Heart left ventricle (tissue), 16 donors: ENCODE measurements at regions not wholly inside any gene's neighbourhood (a gene's known extent, or its start where the extent isn't known, plus 50 kb on each side); places are given as distances from the start of the nearest gene placed in this dataset.

Experiments used
- ATAC-seq, 4 donors: fragments of 200-7000 bp; cut with Tn5 transposase; one replicate each; pipeline ENCODE4 v1.9.1; 2020 to 2022; ENCODE audit warnings: moderate library complexity in 4 of 4, mild to moderate bottlenecking in 3 of 4, moderate number of reproducible peaks in 1 of 4
- DNase-seq, 5 donors: peaks; one replicate each; pipeline ENCODE4 v3.0.0-alpha.2; 2020
- H3K27ac ChIP-seq, 12 donors: fragments of 200-600 bp; sonication (generic) in 4 of 12; one replicate each; pipeline versions ENCODE4 v1.5.0 to v1.8.0; 2016 to 2022; ENCODE audit warnings: mild to moderate bottlenecking in 2 of 12
- H3K27me3 ChIP-seq, 9 donors: fragments of 200-600 bp; sonication (generic) in 2 of 9; one replicate each; pipeline versions ENCODE4 v1.5.1 to v1.8.0; 2016 to 2022; ENCODE audit warnings: mild to moderate bottlenecking in 3 of 9
- H3K36me3 ChIP-seq, 9 donors: fragments of 200-600 bp; sonication (generic) in 2 of 9; one replicate each; pipeline versions ENCODE4 v1.5.0 to v1.8.0; 2018 to 2022; ENCODE audit warnings: mild to moderate bottlenecking in 2 of 9
- H3K4me1 ChIP-seq, 12 donors: fragments of 200-600 bp; sonication (generic) in 4 of 12; one replicate each; pipeline versions ENCODE4 v1.5.0 to v1.8.0; 2016 to 2022; ENCODE audit warnings: mild to moderate bottlenecking in 3 of 12
- H3K4me3 ChIP-seq, 12 donors: fragments of 200-600 bp; sonication (generic) in 4 of 12; one replicate each; pipeline versions ENCODE4 v1.5.0 to v1.8.0; 2017 to 2022; ENCODE audit warnings: mild to moderate bottlenecking in 9 of 12, moderate library complexity in 4 of 12
- H3K9me3 ChIP-seq, 12 donors: fragments of 200-600 bp; sonication (generic) in 4 of 12; one replicate each; pipeline versions ENCODE4 v1.5.0 to v1.8.0; 2016 to 2022; ENCODE audit warnings: mild to moderate bottlenecking in 1 of 12
- POLR2A ChIP-seq, 2 donors: fragments of 450-650 bp; IDR thresholded peaks; one replicate each; pipeline ENCODE4 v1.6.1; 2017; ENCODE audit warnings: antibody characterized with exemption in 2 of 2, mild to moderate bottlenecking in 2 of 2, moderate library complexity in 2 of 2
- WGBS, 4 donors: extraction: QIAGEN DNeasy Blood & Tissue Kit in 2 of 4; methylation state at CpG; one replicate each; pipeline versions ENCODE4 v1.1.5 to v1.1.7; 2013 to 2018; 5-methylcytosine and 5-hydroxymethylcytosine counted together
- intact Hi-C, 10 donors: fragments of 100-400 bp; cut with DNase I; formaldehyde crosslinking; loops; one replicate each; pipeline versions ENCODE4 v1.11.1 to v1.14.2; 2022
- TF ChIP-seq, protein P1 (sequence below), 12 donors: fragments of 200-600 bp; sonication (generic) in 4 of 12; IDR thresholded peaks; one replicate each; pipeline versions ENCODE4 v1.5.0 to v1.8.0; 2018 to 2022; ENCODE audit warnings: antibody characterized with exemption in 12 of 12, mild to moderate bottlenecking in 5 of 12
- donor health status: ischemic (EF 13 %, LVEDD 7.1; RV severe dilation, severe dysfunction).
- donor health status: healthy with polysubstance abuse.
- donor health status: DM: no; HTN: yes; CAD: no.
- donor health status: DM: no; HTN: no; CAD: no.
- donor health status: ischemic (EF 25% LVEDD 6.9; RV normal size, moderate dysfunction).
- donor health status: ischemic (EF 25% LVEDD 5.7; RV mildly dilated, moderate dysfunction).
- donor health status: healthy.
- donor health status: DM: yes; HTN: yes; CAD: no.
- donor health status: ischemic (EF 35%, LVEDD 5.7; RV mildly dilated, moderate dysfunction).
- donor health status: nonischemic (EF 11% LVEDD 7.7; RV severe dilation, severe dysfunction).
- donor health status: DM: yes; HTN: yes; CAD: no.
- donor health status: PGD.
- donor health status: ischemic (EF 29% LVEDD 5.4; RV normal size, mild dysfunction).
- donor health status: nonischemic (EF 23%, LVEDD 6.1; RV moderate dilation, normal function).

DNA sequence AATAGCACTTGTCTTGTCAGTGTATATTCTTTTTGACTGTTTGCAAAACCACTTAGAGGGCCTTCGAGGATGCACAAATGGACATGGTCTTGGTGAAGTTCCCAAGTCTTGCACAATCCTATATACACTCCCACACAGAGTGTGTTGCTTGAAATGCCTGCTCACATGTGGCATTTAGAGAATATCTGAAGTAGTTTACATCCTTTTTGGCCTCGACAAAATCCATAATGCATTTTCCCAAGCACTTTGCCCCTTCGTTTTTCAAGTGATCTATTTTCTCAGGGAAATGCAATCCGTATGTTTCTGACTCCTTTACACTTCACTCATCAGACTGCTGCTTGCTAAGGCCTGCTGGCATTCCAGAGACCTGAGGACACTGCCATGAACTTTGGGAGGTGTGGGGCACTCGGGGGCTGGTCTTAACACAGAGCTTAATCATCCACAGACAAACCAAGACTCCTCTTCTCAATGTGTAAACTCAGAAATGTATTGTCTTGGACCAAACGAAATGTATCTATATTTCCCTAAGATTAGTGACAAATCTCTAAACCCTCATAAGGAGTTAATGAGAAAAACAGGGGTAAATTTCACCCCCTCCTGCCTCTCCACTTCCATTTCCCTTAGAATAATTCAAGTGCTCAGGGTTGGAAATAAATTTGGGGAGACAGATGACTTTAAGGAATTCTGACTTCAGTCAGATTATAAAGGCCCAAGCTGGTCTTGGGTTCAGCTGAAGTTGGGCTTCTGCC lies 219.3 kb upstream of the APCDD1 start:
- WGBS, 4 donors, result 64 to 79% (median 69%) methylated on average over 6 of the region's 6 CpGs
- H3K4me1 ChIP-seq, result peaks cover 0 to 20% (median 13%) of the 10 kb centered on the region in 12 donors
- intact Hi-C loops, result loop anchor here in 3 of 10 donors (10.0 kb wide), 3 partner anchors 60 to 280 kb away; no protein-coding TSS in a partner anchor
- no peaks in the 10 kb centered on the region for H3K36me3 ChIP-seq
- peak; percentile 33 to 75 (median 60) for ATAC-seq
- no peaks in the 10 kb centered on the region for H3K27me3 ChIP-seq
- no peak for DNase-seq
- H3K9me3 ChIP-seq, result peaks cover 0 to 5% (median 0%) of the 10 kb centered on the region in 12 donors
- no peak overlapping the region for H3K27ac ChIP-seq
- H3K4me3 ChIP-seq, result no peak overlapping the region
- TF ChIP-seq, protein P1, sequence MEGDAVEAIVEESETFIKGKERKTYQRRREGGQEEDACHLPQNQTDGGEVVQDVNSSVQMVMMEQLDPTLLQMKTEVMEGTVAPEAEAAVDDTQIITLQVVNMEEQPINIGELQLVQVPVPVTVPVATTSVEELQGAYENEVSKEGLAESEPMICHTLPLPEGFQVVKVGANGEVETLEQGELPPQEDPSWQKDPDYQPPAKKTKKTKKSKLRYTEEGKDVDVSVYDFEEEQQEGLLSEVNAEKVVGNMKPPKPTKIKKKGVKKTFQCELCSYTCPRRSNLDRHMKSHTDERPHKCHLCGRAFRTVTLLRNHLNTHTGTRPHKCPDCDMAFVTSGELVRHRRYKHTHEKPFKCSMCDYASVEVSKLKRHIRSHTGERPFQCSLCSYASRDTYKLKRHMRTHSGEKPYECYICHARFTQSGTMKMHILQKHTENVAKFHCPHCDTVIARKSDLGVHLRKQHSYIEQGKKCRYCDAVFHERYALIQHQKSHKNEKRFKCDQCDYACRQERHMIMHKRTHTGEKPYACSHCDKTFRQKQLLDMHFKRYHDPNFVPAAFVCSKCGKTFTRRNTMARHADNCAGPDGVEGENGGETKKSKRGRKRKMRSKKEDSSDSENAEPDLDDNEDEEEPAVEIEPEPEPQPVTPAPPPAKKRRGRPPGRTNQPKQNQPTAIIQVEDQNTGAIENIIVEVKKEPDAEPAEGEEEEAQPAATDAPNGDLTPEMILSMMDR (IDR thresholded peaks at IDR 0.05), result no peak
- no peak for TF ChIP-seq POLR2A (IDR thresholded peaks at IDR 0.05)

DNA sequence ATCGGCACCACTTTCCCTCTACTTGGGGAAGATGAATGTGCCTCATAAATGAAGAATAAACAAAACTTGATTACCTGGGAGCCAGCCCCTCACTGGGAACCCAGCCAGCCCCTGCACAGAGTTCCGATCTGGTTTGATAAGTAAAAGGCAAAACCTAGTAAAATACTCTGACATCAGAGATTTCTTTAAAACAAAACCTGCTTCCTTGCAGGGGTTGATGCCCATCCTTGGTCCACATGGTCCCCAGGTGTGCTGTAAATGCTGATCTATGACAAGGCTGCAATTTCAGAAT lies 218.8 kb upstream of the APCDD1 start:
- Histone ChIP-seq H3K4me3 (no peak overlapping the region), H3K9me3 (peaks cover 0 to under 1% (median 0%) of the 10 kb centered on the region in 12 donors), H3K4me1 (peaks cover 0 to 25% (median 15%) of the 10 kb centered on the region in 12 donors), H3K27me3 (no peaks in the 10 kb centered on the region), H3K36me3 (no peaks in the 10 kb centered on the region), H3K27ac (no peak overlapping the region)
- TF ChIP-seq, protein P1 (IDR thresholded peaks at IDR 0.05), result no peak
- no peak for TF ChIP-seq POLR2A (IDR thresholded peaks at IDR 0.05)
- WGBS, 4 donors, result 96 to 100% (median 97%) methylated on average over 2 of the region's 2 CpGs
- no peak for ATAC-seq
- intact Hi-C loops, result loop anchor here in 3 of 10 donors (10.0 kb wide), 3 partner anchors 61 to 279 kb away; no protein-coding TSS in a partner anchor
- no peak for DNase-seq

DNA sequence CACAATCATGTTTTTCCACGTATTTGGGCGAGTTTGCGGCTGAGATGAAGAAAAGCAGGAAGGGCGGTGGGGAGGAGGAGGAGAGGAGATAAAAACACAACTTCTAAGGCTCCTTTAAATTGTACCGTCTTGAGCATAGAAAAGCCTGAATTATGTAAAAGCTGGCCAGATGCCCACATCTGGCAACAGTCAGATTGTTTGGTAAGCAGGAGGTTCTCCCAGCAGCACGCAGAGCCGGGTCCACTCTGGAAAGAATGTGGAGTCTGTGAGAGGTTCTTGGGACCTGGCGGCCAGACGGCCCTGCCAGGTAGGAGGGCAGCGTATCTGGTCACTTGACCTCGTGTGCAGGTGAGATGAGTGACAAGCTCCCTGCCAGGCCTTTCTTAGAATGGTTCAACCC lies 215.3 kb upstream of the APCDD1 start:
- ATAC-seq, result peak in 2 of 4 donors; percentile 35 to 55
- no peak overlapping the region for H3K4me3 ChIP-seq
- no peak overlapping the region for H3K27ac ChIP-seq
- DNase-seq, result peak in 2 of 5 donors; percentile 42 to 47
- H3K4me1 ChIP-seq, result peaks cover 0 to 20% (median 14%) of the 10 kb centered on the region in 12 donors
- no peak for TF ChIP-seq POLR2A (IDR thresholded peaks at IDR 0.05)
- TF ChIP-seq, protein P1 (IDR thresholded peaks at IDR 0.05), result no peak
- intact Hi-C loops, result loop anchor here in 3 of 10 donors (10.0 kb wide), 3 partner anchors 64 to 276 kb away; no protein-coding TSS in a partner anchor
- no peaks in the 10 kb centered on the region for H3K36me3 ChIP-seq
- no peaks in the 10 kb centered on the region for H3K9me3 ChIP-seq
- no peaks in the 10 kb centered on the region for H3K27me3 ChIP-seq
- WGBS, 4 donors, result 32 to 51% (median 45%) methylated on average over 11 of the region's 11 CpGs

DNA sequence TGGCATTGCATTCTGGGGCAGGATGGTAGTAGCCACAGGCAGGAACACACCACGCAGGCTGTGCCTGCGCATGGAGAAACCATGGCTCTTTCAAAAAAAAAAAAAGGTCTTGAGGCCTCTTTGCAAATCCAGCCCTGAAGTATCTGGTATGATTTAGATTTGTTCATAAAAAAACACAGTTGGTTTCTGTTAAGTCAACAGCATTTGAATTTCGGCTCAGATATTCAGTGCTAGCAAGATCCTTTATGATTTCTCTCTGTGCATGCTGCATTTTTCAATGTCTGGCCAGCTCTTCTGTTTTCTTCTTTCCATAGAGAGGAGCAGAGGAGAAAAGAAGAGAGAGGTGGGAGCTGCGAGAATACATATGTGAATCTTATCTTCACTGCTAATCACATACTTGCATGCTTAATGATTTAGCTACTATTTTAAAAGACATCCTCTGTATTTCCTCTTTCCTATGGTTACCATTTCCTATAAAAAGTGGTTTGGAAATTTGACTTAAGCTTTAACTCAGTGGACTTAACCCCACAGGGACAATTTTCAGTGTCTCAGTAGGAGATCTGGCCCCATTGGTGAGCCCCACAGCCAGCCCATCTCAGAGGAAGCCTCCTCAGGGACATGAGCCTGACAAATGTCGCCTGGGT lies 214.3 kb upstream of the APCDD1 start:
- Histone ChIP-seq H3K4me1 (peaks cover 0 to 20% (median 14%) of the 10 kb centered on the region in 12 donors), H3K27me3 (no peaks in the 10 kb centered on the region), H3K9me3 (no peaks in the 10 kb centered on the region), H3K4me3 (no peak overlapping the region), H3K27ac (no peak overlapping the region), H3K36me3 (no peaks in the 10 kb centered on the region)
- DNase-seq, result no peak
- ATAC-seq, result no peak
- WGBS, 4 donors, result 79 to 87% (median 84%) methylated on average over 5 of the region's 5 CpGs
- intact Hi-C loops, result loop anchor here in 5 of 10 donors (10.0 kb wide), 4 partner anchors 65 to 275 kb away; no protein-coding TSS in a partner anchor
- TF ChIP-seq, protein P1 (IDR thresholded peaks at IDR 0.05), result no peak
- no peak for TF ChIP-seq POLR2A (IDR thresholded peaks at IDR 0.05)
